KBM-7 (cell line): ENCODE measurements at regions not wholly inside any gene's neighbourhood (a gene's known extent, or its start where the extent isn't known, plus 50 kb on each side); places are given as distances from the start of the nearest gene placed in this dataset.

Experiments
- DNase-seq: peaks from one replicate; pipeline ENCODE4 v3.0.0-alpha.2; 2015
- in situ Hi-C: fragments of 300-500 bp; cut with MboI; formaldehyde crosslinking; loops from 2 replicates; pipeline ENCODE4 v1.14.3; 2020; ENCODE audit warnings: low sequenced_read_pairs, low pct_unique_long_range_greater_than_20kb, mixed read lengths

GRCh38 chr11:23679981-23680380 lies 816.9 kb upstream of the LUZP2 start:
- in situ Hi-C loops = no loop called here

GRCh38 chr11:23680488-23681230 lies 816.2 kb upstream of the LUZP2 start:
- in situ Hi-C loops = no loop called here
- DNase-seq = no peak

More at GRCh38 chr11:23679981-23680380, 816.9 kb upstream of the LUZP2 start:
- no peak for DNase-seq

- in situ Hi-C loops = no loop called here
- no peak for DNase-seq
Observed at GRCh38 chr11:23684701-23685100, 812.2 kb upstream of the LUZP2 start.

- DNase-seq = no peak
- in situ Hi-C loops = no loop called here
Observed at GRCh38 chr11:23687991-23688390, 808.9 kb upstream of the LUZP2 start.

- in situ Hi-C loops = no loop called here
Observed at GRCh38 chr11:23688411-23688810, 808.4 kb upstream of the LUZP2 start.

GRCh38 chr11:23688835-23689234 lies 808.0 kb upstream of the LUZP2 start:
- in situ Hi-C loops = no loop called here
- peak; percentile 1 for DNase-seq

More at GRCh38 chr11:23688411-23688810, 808.4 kb upstream of the LUZP2 start:
- no peak for DNase-seq

GRCh38 chr11:23696688-23697415 lies 800.0 kb upstream of the LUZP2 start:
- in situ Hi-C loops = no loop called here
- no peak for DNase-seq

- DNase-seq = no peak
- in situ Hi-C loops = no loop called here
Observed at GRCh38 chr11:23704183-23704582, 792.7 kb upstream of the LUZP2 start.

GRCh38 chr11:23711981-23712380 lies 784.9 kb upstream of the LUZP2 start:
- in situ Hi-C loops = no loop called here
- no peak for DNase-seq

GRCh38 chr11:23719016-23719415 lies 777.8 kb upstream of the LUZP2 start:
- DNase-seq = no peak
- in situ Hi-C loops = no loop called here

- DNase-seq = no peak
- in situ Hi-C loops = no loop called here
Observed at GRCh38 chr11:23723861-23724260, 773.0 kb upstream of the LUZP2 start.

- DNase-seq = no peak
- in situ Hi-C loops = no loop called here
Observed at GRCh38 chr11:23725752-23726151, 771.1 kb upstream of the LUZP2 start.

- in situ Hi-C loops = no loop called here
- DNase-seq = no peak
Observed at GRCh38 chr11:23727387-23727786, 769.5 kb upstream of the LUZP2 start.

- in situ Hi-C loops = no loop called here
- DNase-seq = no peak
Observed at GRCh38 chr11:23727794-23728193, 769.1 kb upstream of the LUZP2 start.

- no peak for DNase-seq
- in situ Hi-C loops = no loop called here
Observed at GRCh38 chr11:23729088-23729487, 767.8 kb upstream of the LUZP2 start.

GRCh38 chr11:23730307-23730998 lies 766.4 kb upstream of the LUZP2 start:
- DNase-seq = no peak
- in situ Hi-C loops = no loop called here

- DNase-seq = no peak
- in situ Hi-C loops = no loop called here
Observed at GRCh38 chr11:23732026-23732425, 764.8 kb upstream of the LUZP2 start.

- in situ Hi-C loops = no loop called here
- DNase-seq = no peak
Observed at GRCh38 chr11:23746896-23747295, 750.0 kb upstream of the LUZP2 start.

- in situ Hi-C loops = no loop called here
Observed at GRCh38 chr11:23749762-23750430, 747.0 kb upstream of the LUZP2 start.

GRCh38 chr11:23751280-23751679 lies 745.6 kb upstream of the LUZP2 start:
- in situ Hi-C loops = no loop called here

More at GRCh38 chr11:23749762-23750430, 747.0 kb upstream of the LUZP2 start:
- no peak for DNase-seq

More at GRCh38 chr11:23751280-23751679, 745.6 kb upstream of the LUZP2 start:
- no peak for DNase-seq
